Small intestine (tissue), 7 donors: ENCODE measurements at regions not wholly inside any gene's neighbourhood (a gene's known extent, or its start where the extent isn't known, plus 50 kb on each side); places are given as distances from the start of the nearest gene placed in this dataset.

Source experiments
- DNase-seq, 2 donors: peaks; one replicate each; pipeline versions ENCODE4 v3.0.0 to v3.0.0-alpha.2; 2013
- FAIRE-seq: peaks from 2 replicates; lab custom pipeline; 2012; peaks lifted over from hg19 to GRCh38; lab: Jason Lieb, UNC
- H3K27ac ChIP-seq, 3 donors: one replicate each; pipeline ENCODE4 v1.5.1; 2013; ENCODE audit warnings: low read length in 2 of 3, mild to moderate bottlenecking in 2 of 3, control low read depth in 1 of 3, inconsistent platforms in 1 of 3, low read depth in 1 of 3, moderate library complexity in 1 of 3
- H3K27me3 ChIP-seq, 3 donors: one replicate each; pipeline ENCODE4 v1.6.1; 2013; ENCODE audit warnings: low read length in 3 of 3, inconsistent platforms in 1 of 3; ENCODE audit not compliant: control insufficient read depth in 3 of 3, insufficient read depth in 3 of 3
- H3K36me3 ChIP-seq, 3 donors: one replicate each; pipeline ENCODE4 v1.6.1; 2013; ENCODE audit warnings: low read length in 3 of 3, inconsistent platforms in 1 of 3, low read depth in 1 of 3, mild to moderate bottlenecking in 1 of 3, moderate library complexity in 1 of 3; ENCODE audit not compliant: control insufficient read depth in 3 of 3, insufficient read depth in 2 of 3
- H3K4me1 ChIP-seq, 3 donors: one replicate each; pipeline ENCODE4 v1.6.1; 2013; ENCODE audit warnings: low read length in 2 of 3, inconsistent platforms in 1 of 3, low read depth in 1 of 3, mild to moderate bottlenecking in 1 of 3, moderate library complexity in 1 of 3; ENCODE audit not compliant: control insufficient read depth in 3 of 3, insufficient read depth in 2 of 3
- H3K4me3 ChIP-seq, 3 donors: one replicate each; pipeline ENCODE4 v1.5.1; 2013; ENCODE audit warnings: low read length in 3 of 3, control low read depth in 1 of 3, inconsistent platforms in 1 of 3, low read depth in 1 of 3, mild to moderate bottlenecking in 1 of 3, moderate library complexity in 1 of 3
- H3K9me3 ChIP-seq, 2 donors: one replicate each; pipeline ENCODE4 v1.6.1; 2013; ENCODE audit warnings: low read depth in 1 of 2, low read length in 1 of 2; ENCODE audit not compliant: control insufficient read depth in 2 of 2, insufficient read depth in 1 of 2
- WGBS, 3 donors: extraction: QIAGEN DNeasy Blood & Tissue Kit; methylation state at CpG; one replicate each; pipeline ENCODE4 v1.1.7; 2013; 5-methylcytosine and 5-hydroxymethylcytosine counted together
- donor health status: healthy with polysubstance abuse.
- donor health status: control.
- donor health status: control.
- donor health status: Bipolar disorder and iron deficiency.
- donor health status: healthy.

- FAIRE-seq (no peak), DNase-seq (no peak)
- H3K27me3 ChIP-seq = peaks cover 0 to 7% (median 6%) of the 10 kb centered on the region in 3 donors
- no peak overlapping the region for H3K4me3 ChIP-seq
- WGBS, 3 donors = 66 to 82% (median 81%) methylated on average over 4 of the region's 4 CpGs
- H3K36me3 ChIP-seq = no peaks in the 10 kb centered on the region
- H3K9me3 ChIP-seq = no peaks in the 10 kb centered on the region
- H3K4me1 ChIP-seq = no peaks in the 10 kb centered on the region
- no peak overlapping the region for H3K27ac ChIP-seq
These were observed 131.7 kb downstream of the PXDC1 start for GRCh38 chr6:3619800-3620199.

DNA sequence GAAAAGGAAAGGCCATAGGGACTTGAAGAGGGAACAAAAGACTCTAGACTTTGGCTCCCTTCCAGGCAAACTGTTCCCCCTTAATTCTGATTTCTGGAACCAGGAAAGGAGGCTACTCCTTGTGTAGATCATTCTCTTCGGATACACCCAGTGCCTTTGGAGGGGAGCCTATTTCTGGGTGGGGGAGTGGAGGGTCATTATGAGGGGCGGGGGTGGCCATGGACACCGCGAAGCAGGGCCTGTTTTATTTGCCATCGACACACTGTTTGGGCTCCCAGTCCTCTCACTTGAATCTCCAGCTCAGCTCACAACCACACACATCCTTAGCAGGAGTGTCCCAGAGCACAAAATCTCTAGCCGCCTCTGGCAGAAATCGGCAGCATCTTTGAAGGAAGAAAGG is 132.3 kb downstream of the PXDC1 start:
- Histone ChIP-seq H3K36me3 (no peaks in the 10 kb centered on the region), H3K4me3 (no peak overlapping the region), H3K9me3 (no peaks in the 10 kb centered on the region), H3K27ac (no peak overlapping the region), H3K4me1 (no peaks in the 10 kb centered on the region), H3K27me3 (peaks cover 0 to 6% (median 4%) of the 10 kb centered on the region in 3 donors)
- DNase-seq = no peak
- FAIRE-seq = no peak
- WGBS, 3 donors = 88 to 91% (median 91%) methylated on average over 7 of the region's 7 CpGs

DNA sequence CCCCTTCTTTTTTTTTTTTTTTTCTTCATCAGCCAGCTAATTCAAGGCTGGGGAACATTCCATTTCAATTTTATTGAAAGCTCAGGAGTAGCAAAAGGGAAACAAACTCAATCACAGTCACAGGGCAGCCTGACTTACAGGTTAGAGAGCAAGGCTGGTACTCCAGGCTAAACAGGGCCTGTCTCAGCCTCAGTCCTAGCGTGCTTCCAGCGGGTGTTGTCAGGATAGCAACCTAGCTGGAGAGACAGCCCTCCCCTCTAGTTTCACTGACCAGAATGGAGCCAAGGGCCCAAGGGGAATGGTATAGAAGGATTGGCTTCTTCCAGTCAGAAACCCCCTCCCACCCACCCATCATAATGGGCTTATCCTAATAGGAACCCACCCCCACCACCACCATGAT is 132.9 kb downstream of the PXDC1 start:
- DNase-seq (no peak), FAIRE-seq (no peak)
- 96 to 100% (median 98%) methylated on average over 2 of the region's 2 CpGs for WGBS, 3 donors

DNA sequence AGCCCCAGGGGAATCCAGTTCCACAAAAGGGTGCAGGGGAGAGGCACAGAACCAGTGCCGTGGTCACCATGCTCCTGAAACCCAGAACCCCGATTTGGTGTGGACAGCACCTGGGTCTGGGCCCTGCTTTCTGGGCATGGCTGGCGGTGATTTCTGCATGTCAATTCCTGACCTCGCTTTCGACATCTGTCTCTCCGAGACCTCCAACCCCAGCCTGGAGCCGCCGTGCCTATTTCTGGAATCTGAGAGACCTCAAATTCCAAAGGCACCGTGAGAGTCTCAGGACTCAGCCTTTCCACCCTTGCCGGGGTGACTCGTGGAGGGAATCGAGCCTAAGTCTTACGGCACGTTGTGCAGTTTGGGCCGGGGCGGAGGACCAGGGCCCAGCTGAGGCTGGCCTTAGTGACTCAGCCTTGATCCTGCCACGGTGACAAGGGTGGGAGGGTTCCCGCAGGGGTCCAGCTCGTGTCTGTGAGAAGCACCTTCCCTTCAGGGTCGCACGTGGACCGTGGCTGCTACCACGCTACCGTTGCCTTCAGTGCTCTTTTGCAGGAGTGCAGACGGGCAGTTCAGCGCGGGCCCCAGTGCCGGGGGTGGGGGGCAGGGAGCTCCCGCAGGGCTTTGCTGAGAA is 133.7 kb downstream of the PXDC1 start:
- no peaks in the 10 kb centered on the region for H3K27me3 ChIP-seq
- no peak overlapping the region for H3K4me3 ChIP-seq
- H3K4me1 ChIP-seq = no peaks in the 10 kb centered on the region
- 92 to 94% (median 93%) methylated on average over 29 of the region's 29 CpGs for WGBS, 3 donors
- H3K27ac ChIP-seq = no peak overlapping the region
- DNase-seq = no peak
- no peak for FAIRE-seq
- H3K36me3 ChIP-seq = no peaks in the 10 kb centered on the region
- H3K9me3 ChIP-seq = no peaks in the 10 kb centered on the region

More for the DNA sequence above, 132.9 kb downstream of the PXDC1 start:
- H3K27me3 ChIP-seq = peaks cover 0 to 3% (median 0%) of the 10 kb centered on the region in 3 donors
- H3K27ac ChIP-seq = no peak overlapping the region
- H3K36me3 ChIP-seq = no peaks in the 10 kb centered on the region
- H3K9me3 ChIP-seq = no peaks in the 10 kb centered on the region
- H3K4me1 ChIP-seq = no peaks in the 10 kb centered on the region
- no peak overlapping the region for H3K4me3 ChIP-seq

GRCh38 chr6:3617192-3617631 is 134.3 kb downstream of the PXDC1 start:
- no peak for FAIRE-seq
- H3K4me1 ChIP-seq = no peaks in the 10 kb centered on the region
- no peaks in the 10 kb centered on the region for H3K36me3 ChIP-seq

DNA sequence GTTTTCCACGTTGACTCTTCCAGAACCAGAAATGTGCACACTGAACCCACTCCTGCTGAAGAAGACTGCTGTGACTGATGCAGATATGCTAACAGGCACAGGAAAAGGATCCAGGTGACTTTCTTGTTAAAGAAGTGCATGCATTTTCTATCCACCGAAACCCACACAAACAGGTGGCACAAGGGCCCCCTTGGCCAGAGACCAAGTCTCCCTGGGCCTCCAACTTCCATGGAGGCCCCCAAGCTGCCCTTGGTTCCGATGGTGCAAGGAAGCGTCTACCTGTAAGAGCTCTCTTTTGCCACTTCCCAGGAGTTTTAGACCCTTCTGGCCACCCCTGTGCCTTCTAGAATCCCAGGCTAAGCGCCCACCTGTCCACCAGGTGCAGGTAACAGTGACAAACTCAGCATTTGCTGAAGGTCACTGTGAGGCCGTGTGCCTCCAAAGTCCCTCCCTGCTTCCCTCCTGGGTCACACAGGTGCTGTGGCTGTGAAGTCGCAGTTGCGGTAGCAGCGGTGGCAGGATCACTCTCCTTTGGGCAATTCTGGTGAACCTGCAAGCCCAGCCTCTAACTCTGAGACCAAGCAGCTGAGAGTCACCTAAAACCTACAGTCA is 134.8 kb downstream of the PXDC1 start:
- DNase-seq (no peak), FAIRE-seq (no peak)
- H3K4me3 ChIP-seq = no peak overlapping the region
- WGBS, 3 donors = 67 to 86% (median 72%) methylated on average over 9 of the region's 9 CpGs
- no peak overlapping the region for H3K27ac ChIP-seq
- no peaks in the 10 kb centered on the region for H3K9me3 ChIP-seq
- H3K27me3 ChIP-seq = no peaks in the 10 kb centered on the region
- no peaks in the 10 kb centered on the region for H3K36me3 ChIP-seq
- no peaks in the 10 kb centered on the region for H3K4me1 ChIP-seq

More at GRCh38 chr6:3617192-3617631, 134.3 kb downstream of the PXDC1 start:
- WGBS, 3 donors = 43 to 56% (median 46%) methylated on average over 7 of the region's 7 CpGs
- no peaks in the 10 kb centered on the region for H3K9me3 ChIP-seq
- H3K27ac ChIP-seq = no peak overlapping the region
- DNase-seq = no peak
- no peak overlapping the region for H3K4me3 ChIP-seq
- no peaks in the 10 kb centered on the region for H3K27me3 ChIP-seq

DNA sequence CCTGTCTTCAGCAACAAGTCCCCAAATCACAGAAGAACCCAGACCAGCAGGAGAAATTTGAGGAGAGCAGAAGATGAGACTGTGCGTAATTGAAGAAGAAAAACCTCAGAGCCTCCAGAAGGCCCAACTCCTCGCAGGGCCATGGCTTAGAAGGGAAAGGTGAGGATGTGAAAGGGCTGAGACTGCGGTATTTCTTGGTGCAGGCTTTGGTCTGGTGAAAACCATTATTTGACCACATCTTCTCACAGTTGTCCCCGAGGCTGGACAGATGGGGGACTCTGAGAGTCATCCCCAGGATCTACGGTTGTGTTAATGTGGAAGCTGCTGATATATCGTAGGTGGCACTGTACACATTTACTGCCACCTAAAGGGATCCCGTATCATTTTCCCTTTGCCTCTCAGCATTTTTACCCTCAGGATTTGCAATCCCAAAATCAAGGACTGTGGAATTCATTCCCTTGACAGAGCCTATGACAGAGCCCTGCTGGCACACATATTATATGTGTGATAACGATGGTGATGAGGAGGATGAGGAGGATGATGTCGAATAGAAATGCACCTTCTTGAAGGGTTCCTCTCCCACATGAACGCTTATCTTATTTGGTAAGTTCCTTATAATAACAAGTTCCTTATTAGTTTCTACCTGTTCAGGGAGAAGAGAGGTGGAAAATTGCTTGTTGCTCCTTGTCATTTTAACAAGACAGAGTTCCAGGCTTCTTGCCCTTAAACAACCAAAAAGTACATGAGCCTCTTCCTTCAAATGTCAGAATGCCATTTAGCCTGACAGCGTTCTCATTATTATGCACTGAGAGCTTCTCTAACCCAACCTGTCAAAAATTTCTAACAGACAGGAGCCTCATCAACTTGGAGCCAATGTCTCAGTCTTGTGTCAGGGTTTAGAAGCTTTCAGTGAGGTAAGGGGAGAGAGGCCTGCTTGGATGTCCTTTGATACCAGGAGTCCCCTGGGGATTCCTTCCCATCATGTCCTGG is 135.8 kb downstream of the PXDC1 start:
- Histone ChIP-seq H3K4me1 (no peaks in the 10 kb centered on the region), H3K27me3 (peaks cover 0 to 2% (median 0%) of the 10 kb centered on the region in 3 donors), H3K9me3 (no peaks in the 10 kb centered on the region), H3K36me3 (no peaks in the 10 kb centered on the region), H3K4me3 (no peak overlapping the region), H3K27ac (no peak overlapping the region)
- no peak for DNase-seq
- 88 to 91% (median 88%) methylated on average over 11 of the region's 11 CpGs for WGBS, 3 donors
- no peak for FAIRE-seq

GRCh38 chr6:3614918-3615317 is 136.6 kb downstream of the PXDC1 start:
- no peaks in the 10 kb centered on the region for H3K4me1 ChIP-seq
- no peaks in the 10 kb centered on the region for H3K36me3 ChIP-seq
- H3K9me3 ChIP-seq = no peaks in the 10 kb centered on the region
- peaks cover 0 to 2% (median 0%) of the 10 kb centered on the region in 3 donors for H3K27me3 ChIP-seq
- 83 to 86% (median 85%) methylated on average over 2 of the region's 2 CpGs for WGBS, 3 donors
- no peak overlapping the region for H3K4me3 ChIP-seq
- H3K27ac ChIP-seq = no peak overlapping the region
- no peak for DNase-seq
- no peak for FAIRE-seq
